ENCODE measurements at regions not wholly inside any gene's neighbourhood (a gene's known extent, or its start where the extent isn't known, plus 50 kb on each side); places are given as distances from the start of the nearest gene placed in this dataset.

DNA sequence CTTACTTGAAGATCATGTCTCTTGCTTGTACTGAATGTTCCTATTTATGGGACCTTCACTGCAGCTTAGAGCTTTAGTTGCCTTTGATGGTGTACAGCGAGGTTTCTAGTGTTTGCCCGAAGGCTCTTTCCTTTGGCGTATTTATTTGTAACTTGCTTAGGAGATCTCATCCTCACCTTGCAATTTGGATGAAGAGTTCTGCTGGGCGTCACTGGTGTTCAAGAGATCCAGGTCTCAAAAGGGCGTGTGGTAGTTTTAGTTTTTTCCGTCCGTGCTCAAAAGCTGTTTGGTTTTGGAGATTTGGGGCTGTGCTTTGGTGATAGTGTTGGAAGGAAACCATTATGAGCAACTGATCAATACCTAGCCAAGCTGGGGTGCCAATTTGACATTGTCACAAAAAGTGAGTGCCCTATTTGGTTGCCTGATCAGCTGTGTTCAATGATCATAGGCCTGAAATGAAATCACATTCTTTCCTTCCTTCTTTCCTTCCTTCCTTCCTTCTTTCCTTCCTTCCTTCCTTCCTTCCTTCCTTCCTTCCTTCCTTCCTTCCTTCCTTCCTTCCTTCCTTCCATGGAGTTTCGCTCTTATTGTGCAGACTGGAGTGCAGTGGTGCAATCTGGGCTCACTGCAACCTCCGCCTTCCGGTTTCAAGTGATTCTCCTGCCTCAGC, 69.7 kb upstream of the GRAMD1B start:
- TF ChIP-seq, protein P1, sequence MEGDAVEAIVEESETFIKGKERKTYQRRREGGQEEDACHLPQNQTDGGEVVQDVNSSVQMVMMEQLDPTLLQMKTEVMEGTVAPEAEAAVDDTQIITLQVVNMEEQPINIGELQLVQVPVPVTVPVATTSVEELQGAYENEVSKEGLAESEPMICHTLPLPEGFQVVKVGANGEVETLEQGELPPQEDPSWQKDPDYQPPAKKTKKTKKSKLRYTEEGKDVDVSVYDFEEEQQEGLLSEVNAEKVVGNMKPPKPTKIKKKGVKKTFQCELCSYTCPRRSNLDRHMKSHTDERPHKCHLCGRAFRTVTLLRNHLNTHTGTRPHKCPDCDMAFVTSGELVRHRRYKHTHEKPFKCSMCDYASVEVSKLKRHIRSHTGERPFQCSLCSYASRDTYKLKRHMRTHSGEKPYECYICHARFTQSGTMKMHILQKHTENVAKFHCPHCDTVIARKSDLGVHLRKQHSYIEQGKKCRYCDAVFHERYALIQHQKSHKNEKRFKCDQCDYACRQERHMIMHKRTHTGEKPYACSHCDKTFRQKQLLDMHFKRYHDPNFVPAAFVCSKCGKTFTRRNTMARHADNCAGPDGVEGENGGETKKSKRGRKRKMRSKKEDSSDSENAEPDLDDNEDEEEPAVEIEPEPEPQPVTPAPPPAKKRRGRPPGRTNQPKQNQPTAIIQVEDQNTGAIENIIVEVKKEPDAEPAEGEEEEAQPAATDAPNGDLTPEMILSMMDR (IDR thresholded peaks at IDR 0.05): no peak
- TF ChIP-seq EP300 (IDR thresholded peaks at IDR 0.05) (no peak), POLR2AphosphoS5 (IDR thresholded peaks at IDR 0.05) (no peak), POLR2A (IDR thresholded peaks at IDR 0.05) (no peak)

Data from stomach (tissue), 4 donors.